GM18502 (cell line): ENCODE measurements at regions not wholly inside any gene's neighbourhood (a gene's known extent, or its start where the extent isn't known, plus 50 kb on each side); places are given as distances from the start of the nearest gene placed in this dataset.
"Not testable (repeated sequence)": the region's sequence is repeated elsewhere in the genome, so short reads cannot be mapped to it uniquely, and the experiment has no call there.

Experiments used
- ATAC-seq: cut with Tn5 transposase; IDR thresholded peaks from one replicate; pipeline ENCODE4 v1.9.1; 2021; ENCODE audit warnings: mild to moderate bottlenecking; ENCODE audit not compliant: unreplicated experiment, poor library complexity

DNA sequence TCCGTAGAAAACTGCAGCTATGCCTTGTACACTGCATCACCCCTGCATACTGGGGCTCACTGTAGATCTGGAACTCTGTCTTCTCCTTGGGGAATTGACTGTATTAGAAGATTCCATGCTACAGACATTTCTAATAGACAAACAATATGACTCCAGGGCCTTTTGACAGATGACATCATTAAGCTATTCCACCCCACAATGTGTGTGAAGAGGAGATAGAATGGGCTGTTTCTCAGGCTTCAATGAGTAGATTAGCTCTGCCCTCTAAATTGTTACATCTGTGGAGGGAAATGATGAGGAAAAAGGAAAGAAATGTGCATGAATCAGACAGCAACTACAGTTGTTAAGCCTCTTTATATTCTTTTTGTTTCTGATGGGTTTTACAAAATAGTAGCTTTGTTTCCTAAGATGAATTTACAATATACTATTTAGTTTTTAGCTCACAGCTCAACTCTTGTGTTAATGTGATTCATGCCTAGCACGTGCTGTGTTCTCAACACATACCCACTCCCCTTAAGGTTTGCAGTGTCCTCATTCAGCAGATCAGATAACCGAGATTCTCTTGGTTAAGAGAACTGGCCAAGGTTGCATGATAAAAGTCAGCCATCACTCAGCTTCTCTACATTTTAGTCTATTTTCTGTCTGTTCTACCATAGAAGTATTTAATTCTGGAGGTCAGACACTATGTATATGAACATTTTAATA lies 281.6 kb upstream of the NBPF12 start:
- ATAC-seq: not testable (repeated sequence)

DNA sequence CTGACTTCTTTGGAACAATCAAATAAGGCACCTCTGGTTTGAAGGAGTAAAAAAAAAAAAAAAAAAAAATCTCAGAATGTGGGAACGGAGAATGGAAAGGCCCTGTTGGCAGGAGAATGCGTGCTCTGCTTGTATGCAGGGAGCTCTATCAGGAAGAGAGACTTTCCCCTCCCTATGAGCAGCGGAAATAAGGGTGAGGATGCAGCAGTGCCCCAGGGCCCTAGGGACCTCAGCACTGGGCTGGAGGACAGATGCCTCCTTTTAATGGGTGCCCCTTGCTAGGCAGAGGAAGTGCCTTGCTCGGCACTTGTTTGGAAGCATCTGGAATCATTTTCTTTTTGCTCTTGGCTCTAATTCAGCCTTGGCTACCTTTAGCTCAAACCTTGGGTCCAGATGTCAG lies 283.4 kb upstream of the NBPF12 start:
- not testable (repeated sequence) for ATAC-seq

GRCh38 chr1:146645978-146646604 lies 292.0 kb upstream of the NBPF12 start:
- not testable (repeated sequence) for ATAC-seq

DNA sequence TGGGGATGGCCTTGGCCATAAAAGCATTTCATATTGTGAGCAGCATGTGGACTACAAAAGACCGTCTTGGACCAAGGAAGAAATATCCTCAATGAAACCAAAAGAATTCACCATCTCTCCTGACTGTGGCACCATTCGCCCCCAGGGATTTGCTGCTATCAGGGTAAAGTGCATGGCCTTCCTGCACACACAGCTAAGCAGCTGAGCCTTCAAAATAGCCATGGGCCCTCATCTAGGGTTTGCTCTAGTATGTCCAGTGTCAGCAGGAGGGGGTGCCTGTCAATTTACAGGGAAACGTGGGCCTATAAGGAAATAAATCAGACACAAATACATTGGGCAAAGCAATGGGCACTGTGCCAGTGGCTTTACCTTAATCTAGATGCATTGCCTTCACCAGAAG lies 296.6 kb upstream of the NBPF12 start:
- ATAC-seq: not testable (repeated sequence)

- not testable (repeated sequence) for ATAC-seq
Measured at GRCh38 chr1:146640671-146641070, 297.5 kb upstream of the NBPF12 start.

GRCh38 chr1:146630302-146630701 lies 307.8 kb upstream of the NBPF12 start:
- not testable (repeated sequence) for ATAC-seq

DNA sequence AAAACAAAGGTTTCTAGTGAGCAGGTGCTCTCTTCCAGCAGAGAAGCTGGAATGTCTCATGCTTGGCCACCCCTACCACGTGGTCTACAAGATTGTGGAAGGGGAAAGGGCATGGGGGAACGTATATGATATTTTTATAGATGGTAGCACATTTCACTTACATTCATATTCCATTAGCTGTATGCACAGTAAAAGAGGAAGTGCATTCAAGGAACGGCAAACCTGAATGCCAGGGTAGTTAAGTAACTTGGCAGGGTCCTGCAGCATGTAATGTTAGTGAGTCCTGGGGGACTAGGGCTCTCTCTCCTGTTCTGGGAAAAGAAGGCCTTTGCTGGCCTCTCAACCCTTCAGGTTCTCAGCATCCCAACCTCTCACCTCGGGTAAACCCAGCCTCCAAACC lies 319.5 kb upstream of the NBPF12 start:
- ATAC-seq: not testable (repeated sequence)

DNA sequence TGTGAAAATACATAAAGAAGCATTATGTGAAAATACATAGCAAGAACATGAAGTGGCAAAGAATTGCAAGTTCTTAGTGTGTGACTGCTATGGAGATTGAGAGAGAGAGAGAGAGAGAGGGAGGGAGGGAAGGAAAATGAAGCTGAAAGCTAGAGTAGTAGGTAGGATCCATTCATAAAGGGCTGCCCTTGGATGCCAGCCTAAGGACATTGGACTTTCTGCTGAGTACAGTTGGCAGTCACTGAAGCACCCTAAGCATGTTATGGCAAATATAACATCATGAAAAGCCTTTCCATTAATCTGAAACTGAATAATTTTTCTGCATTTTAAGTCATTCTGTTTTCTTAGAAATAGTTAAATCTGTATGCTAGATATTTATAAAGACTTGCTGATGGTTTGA lies 333.4 kb upstream of the NBPF12 start:
- not testable (repeated sequence) for ATAC-seq

DNA sequence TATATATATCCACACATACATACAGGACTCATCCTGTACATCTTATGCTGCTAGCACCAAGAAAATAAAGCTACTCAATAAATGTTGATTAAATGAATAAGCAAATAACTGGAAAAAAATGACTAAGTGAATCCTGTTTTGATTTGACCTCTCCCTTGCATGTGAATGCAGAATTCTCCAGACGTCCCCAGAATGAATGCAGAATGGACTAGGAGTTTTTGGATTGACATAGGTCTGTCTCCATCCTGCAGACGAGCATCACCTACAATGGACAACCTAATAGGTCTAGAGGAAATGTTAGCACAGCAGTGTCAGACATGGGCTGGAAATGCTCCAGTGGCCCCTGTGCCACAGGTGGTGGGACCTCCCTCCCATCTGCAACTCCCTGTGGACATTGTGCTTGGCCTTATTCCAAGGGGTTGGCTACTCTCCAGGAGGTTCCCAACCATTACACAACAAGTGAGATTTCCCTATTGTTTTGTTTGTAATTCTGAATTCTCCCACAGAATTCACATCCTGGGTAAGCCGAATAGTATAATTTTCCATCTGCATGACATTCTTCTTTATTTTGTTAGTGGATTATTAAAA lies 337.3 kb upstream of the NBPF12 start:
- ATAC-seq: not testable (repeated sequence)

DNA sequence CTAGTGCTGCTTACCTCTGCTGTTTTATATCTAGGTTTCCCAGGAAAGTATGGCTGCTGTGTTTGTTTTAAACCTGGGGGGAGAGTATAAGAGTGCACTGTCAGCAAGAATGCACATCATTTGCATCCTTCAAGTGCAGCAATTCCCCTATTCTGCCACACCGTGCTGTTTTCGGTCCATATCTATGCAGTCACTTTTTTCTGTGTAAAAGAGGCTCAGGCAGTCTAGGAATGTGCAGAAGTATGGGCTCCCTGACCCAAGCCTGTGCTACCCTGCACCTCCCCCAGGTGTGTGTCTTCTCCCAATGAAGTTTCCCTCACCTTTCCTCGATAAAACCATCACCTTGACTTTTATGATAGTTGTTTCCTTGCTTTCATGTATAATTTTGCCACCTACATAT lies 338.2 kb upstream of the NBPF12 start:
- ATAC-seq: not testable (repeated sequence)

- not testable (repeated sequence) for ATAC-seq
Measured at GRCh38 chr1:146581229-146581628, 352.4 kb upstream of the NOTCH2NLA start.

DNA sequence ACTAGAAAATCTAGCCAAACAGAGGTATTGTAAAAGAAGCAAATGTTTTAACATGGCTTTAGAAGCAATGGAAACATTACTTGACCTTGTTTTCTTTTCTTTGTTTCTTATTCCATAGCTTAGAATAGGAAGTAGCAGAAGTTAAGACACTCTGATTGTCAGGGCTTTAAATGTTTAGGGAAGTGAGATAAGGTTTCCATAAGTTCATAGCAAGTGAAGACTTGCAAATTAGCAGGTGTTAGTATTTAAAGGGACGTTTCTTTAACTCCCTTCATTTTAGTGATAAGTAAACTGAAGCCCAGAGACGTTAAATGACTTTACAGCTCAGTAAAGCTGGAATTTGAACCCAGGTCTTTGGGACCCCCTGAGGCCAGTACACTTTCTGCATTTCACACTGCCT lies 338.7 kb upstream of the NOTCH2NLA start:
- ATAC-seq: not testable (repeated sequence)

- not testable (repeated sequence) for ATAC-seq
Measured at GRCh38 chr1:146558032-146558431, 329.2 kb upstream of the NOTCH2NLA start.

DNA sequence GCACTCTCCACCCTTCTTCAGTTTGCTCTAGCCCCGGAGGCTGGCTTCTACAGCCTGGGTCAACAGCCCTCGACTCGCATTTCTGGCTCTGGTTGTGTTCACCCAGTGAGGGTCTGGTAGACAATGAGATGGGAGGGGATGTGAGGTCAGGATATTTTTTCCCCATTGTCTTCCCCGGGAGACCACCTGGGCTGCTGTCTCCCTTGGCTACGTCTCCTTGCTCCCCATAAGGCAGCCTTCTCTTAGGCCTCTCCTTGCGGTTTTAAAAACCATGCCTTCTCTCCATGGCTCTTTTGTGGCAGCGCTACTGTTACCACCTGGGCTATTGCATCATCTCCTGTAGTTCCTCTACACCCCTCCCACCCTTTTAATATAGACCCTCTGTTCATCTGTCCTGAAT lies 327.6 kb upstream of the NOTCH2NLA start:
- not testable (repeated sequence) for ATAC-seq

DNA sequence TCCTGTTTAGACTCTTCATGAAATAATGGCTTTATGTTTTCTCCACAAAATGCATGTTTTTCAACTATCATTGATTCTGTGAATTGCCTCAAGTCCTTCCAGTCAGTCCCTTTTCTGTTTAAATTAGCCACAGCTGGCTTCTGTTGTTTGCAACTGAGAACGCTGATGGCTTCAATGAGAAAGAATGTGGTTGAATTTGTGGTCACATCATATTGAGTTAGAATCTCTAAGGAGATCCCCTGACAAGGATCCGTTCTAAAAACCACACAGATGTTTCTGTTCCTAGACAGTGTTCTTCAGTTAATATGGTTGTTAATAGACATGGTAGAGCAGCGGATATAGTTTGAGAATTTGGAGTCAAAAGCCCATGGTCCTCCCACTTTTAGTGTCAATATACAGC lies 323.6 kb upstream of the NOTCH2NLA start:
- ATAC-seq: not testable (repeated sequence)

- not testable (repeated sequence) for ATAC-seq
Measured at GRCh38 chr1:146548684-146549083, 319.9 kb upstream of the NOTCH2NLA start.

DNA sequence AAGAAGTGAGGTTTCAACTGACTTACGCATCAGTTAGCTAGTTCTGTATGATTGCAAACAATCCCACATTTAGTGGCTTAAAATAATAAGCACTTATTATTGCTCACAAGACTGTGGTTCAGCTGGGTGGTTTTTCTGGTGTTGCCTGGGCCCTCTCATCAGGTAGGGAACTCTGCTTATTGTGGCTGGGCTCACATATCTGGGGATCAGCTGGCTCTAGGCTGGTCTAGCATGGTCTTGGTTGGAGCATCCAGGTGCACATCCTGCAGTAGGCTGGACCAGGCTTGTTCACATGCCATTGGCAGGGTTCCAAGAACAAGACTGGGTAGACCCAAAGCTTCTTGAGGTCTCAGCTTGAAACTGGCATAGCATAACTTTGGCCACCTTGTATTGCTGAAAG lies 317.4 kb upstream of the NOTCH2NLA start:
- ATAC-seq: not testable (repeated sequence)

GRCh38 chr1:146537775-146538373 lies 309.1 kb upstream of the NOTCH2NLA start:
- not testable (repeated sequence) for ATAC-seq

GRCh38 chr1:146536028-146536427 lies 307.2 kb upstream of the NOTCH2NLA start:
- not testable (repeated sequence) for ATAC-seq

- not testable (repeated sequence) for ATAC-seq
Measured at GRCh38 chr1:146535575-146535974, 306.8 kb upstream of the NOTCH2NLA start.

GRCh38 chr1:146530958-146531357 lies 302.1 kb upstream of the NOTCH2NLA start:
- not testable (repeated sequence) for ATAC-seq
